ENCODE measurements at regions not wholly inside any gene's neighbourhood (a gene's known extent, or its start where the extent isn't known, plus 50 kb on each side); places are given as distances from the start of the nearest gene placed in this dataset.
A peak's percentile ranks its signal among the peaks of the same experiment; 100 is the strongest.

GRCh38 chr11:26243426-26243825, 88.5 kb upstream of the ANO3 start:
- no peak for DNase-seq (ENCODE audit: low read depth in 3 of 3)

GRCh38 chr11:26244207-26244606, 87.7 kb upstream of the ANO3 start:
- no peak for DNase-seq (ENCODE audit: low read depth in 3 of 3)

GRCh38 chr11:26245046-26245445, 86.9 kb upstream of the ANO3 start:
- no peak for DNase-seq (ENCODE audit: low read depth in 3 of 3)

GRCh38 chr11:26247340-26247739, 84.6 kb upstream of the ANO3 start:
- DNase-seq (ENCODE audit: low read depth in 3 of 3) = no peak

GRCh38 chr11:26248661-26249060, 83.3 kb upstream of the ANO3 start:
- no peak for DNase-seq (ENCODE audit: low read depth in 3 of 3)

- DNase-seq (ENCODE audit: low read depth in 3 of 3) = no peak
These were observed 77.6 kb upstream of the ANO3 start for GRCh38 chr11:26254378-26254777.

GRCh38 chr11:26263769-26264168, 68.2 kb upstream of the ANO3 start:
- no peak for DNase-seq (ENCODE audit: low read depth in 3 of 3)

- DNase-seq (ENCODE audit: low read depth in 3 of 3) = no peak
These were observed 67.7 kb upstream of the ANO3 start for GRCh38 chr11:26264266-26264665.

GRCh38 chr11:26268980-26269660, 62.8 kb upstream of the ANO3 start:
- DNase-seq (ENCODE audit: low read depth in 3 of 3) = no peak

- no peak for DNase-seq (ENCODE audit: low read depth in 3 of 3)
These were observed 60.3 kb upstream of the ANO3 start for GRCh38 chr11:26271666-26272065.

GRCh38 chr11:26276798-26277424, 55.0 kb upstream of the ANO3 start:
- peak in 1 of 3 donors; percentile 11 for DNase-seq (ENCODE audit: low read depth in 3 of 3)

- no peak for DNase-seq (ENCODE audit: low read depth in 3 of 3)
These were observed 53.6 kb upstream of the ANO3 start for GRCh38 chr11:26278354-26278753.

Data from stimulated activated CD4-positive, alpha-beta T cell treated with anti-CD3 and anti-CD28 coated beads, TNF-alpha, amount 100 ng/mL, for 48 hours (primary cell).